SK-N-SH (cell line): ENCODE measurements at regions not wholly inside any gene's neighbourhood (a gene's known extent, or its start where the extent isn't known, plus 50 kb on each side); places are given as distances from the start of the nearest gene placed in this dataset.

Experiments used
- EP300 ChIP-seq, 2 experiments: IDR thresholded peaks; 2 replicates each; pipeline versions ENCODE4 v1.4.0 to v1.6.1; 2012; ENCODE audit warnings: borderline replicate concordance in 1 of 2, low read depth in 1 of 2, low read length in 1 of 2
- POLR2AphosphoS5 ChIP-seq: IDR thresholded peaks from 2 replicates; pipeline ENCODE4 v1.6.1; 2012; ENCODE audit warnings: low read depth, low read length
- TF ChIP-seq, protein P1 (sequence below): fragments of 200-600 bp; sonication (generic); IDR thresholded peaks from 2 replicates; pipeline ENCODE4 v1.6.1; 2017; ENCODE audit warnings: antibody characterized with exemption, mild to moderate bottlenecking, moderate library complexity
- TF ChIP-seq, protein P2 (sequence below): IDR thresholded peaks from 2 replicates; pipeline ENCODE4 v1.6.1; 2012; ENCODE audit warnings: mild to moderate bottlenecking, low read depth, low read length, moderate library complexity

DNA sequence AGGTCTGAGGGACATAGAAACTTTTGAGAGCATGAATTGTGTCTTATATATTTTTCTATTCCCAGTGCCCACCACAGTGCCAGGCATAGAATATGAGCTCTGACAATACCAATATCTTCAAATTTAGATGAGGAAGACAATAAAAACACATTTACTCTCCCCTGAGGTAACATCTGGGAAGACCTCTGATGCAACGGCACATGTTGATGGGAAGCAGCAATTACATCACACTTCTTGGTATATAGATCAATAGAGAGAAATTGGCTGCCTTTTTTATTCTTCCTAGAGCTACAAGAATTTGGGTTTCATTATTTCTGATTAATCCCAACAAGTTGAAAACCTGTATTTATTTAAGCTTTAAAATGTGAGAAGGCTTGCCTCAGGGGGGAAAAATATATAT, 67.4 kb upstream of the SMAD1 start:
- TF ChIP-seq, protein P1, sequence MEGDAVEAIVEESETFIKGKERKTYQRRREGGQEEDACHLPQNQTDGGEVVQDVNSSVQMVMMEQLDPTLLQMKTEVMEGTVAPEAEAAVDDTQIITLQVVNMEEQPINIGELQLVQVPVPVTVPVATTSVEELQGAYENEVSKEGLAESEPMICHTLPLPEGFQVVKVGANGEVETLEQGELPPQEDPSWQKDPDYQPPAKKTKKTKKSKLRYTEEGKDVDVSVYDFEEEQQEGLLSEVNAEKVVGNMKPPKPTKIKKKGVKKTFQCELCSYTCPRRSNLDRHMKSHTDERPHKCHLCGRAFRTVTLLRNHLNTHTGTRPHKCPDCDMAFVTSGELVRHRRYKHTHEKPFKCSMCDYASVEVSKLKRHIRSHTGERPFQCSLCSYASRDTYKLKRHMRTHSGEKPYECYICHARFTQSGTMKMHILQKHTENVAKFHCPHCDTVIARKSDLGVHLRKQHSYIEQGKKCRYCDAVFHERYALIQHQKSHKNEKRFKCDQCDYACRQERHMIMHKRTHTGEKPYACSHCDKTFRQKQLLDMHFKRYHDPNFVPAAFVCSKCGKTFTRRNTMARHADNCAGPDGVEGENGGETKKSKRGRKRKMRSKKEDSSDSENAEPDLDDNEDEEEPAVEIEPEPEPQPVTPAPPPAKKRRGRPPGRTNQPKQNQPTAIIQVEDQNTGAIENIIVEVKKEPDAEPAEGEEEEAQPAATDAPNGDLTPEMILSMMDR, result no peak
- TF ChIP-seq POLR2AphosphoS5 (no peak), EP300 (IDR thresholded peaks at IDR 0.05; ENCODE audit: borderline replicate concordance in 1 of 2, low read depth in 1 of 2, low read length in 1 of 2) (no peak)
- TF ChIP-seq, protein P2, sequence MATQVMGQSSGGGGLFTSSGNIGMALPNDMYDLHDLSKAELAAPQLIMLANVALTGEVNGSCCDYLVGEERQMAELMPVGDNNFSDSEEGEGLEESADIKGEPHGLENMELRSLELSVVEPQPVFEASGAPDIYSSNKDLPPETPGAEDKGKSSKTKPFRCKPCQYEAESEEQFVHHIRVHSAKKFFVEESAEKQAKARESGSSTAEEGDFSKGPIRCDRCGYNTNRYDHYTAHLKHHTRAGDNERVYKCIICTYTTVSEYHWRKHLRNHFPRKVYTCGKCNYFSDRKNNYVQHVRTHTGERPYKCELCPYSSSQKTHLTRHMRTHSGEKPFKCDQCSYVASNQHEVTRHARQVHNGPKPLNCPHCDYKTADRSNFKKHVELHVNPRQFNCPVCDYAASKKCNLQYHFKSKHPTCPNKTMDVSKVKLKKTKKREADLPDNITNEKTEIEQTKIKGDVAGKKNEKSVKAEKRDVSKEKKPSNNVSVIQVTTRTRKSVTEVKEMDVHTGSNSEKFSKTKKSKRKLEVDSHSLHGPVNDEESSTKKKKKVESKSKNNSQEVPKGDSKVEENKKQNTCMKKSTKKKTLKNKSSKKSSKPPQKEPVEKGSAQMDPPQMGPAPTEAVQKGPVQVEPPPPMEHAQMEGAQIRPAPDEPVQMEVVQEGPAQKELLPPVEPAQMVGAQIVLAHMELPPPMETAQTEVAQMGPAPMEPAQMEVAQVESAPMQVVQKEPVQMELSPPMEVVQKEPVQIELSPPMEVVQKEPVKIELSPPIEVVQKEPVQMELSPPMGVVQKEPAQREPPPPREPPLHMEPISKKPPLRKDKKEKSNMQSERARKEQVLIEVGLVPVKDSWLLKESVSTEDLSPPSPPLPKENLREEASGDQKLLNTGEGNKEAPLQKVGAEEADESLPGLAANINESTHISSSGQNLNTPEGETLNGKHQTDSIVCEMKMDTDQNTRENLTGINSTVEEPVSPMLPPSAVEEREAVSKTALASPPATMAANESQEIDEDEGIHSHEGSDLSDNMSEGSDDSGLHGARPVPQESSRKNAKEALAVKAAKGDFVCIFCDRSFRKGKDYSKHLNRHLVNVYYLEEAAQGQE, result no peak
